Sigmoid colon (tissue), 6 donors: ENCODE measurements at regions not wholly inside any gene's neighbourhood (a gene's known extent, or its start where the extent isn't known, plus 50 kb on each side); places are given as distances from the start of the nearest gene placed in this dataset.

Source experiments
- DNase-seq: peaks from one replicate; pipeline ENCODE4 v3.0.0-alpha.2; 2019
- H3K27ac ChIP-seq, 4 donors: fragments of 200-600 bp; sonication (generic); one replicate each; pipeline ENCODE4 v1.5.1; 2016 to 2019; ENCODE audit warnings: mild to moderate bottlenecking in 1 of 4
- H3K27me3 ChIP-seq, 3 donors: fragments of 200-600 bp; sonication (generic); one replicate each; pipeline ENCODE4 v1.5.1; 2019; ENCODE audit warnings: mild to moderate bottlenecking in 1 of 3
- H3K36me3 ChIP-seq, 4 donors: fragments of 200-600 bp; sonication (generic); one replicate each; pipeline ENCODE4 v1.5.1; 2016 to 2019
- H3K4me1 ChIP-seq, 4 donors: fragments of 200-600 bp; sonication (generic); one replicate each; pipeline ENCODE4 v1.5.1; 2017 to 2019
- H3K4me3 ChIP-seq, 4 donors: fragments of 200-600 bp; sonication (generic); one replicate each; pipeline ENCODE4 v1.5.1; 2017 to 2019; ENCODE audit warnings: mild to moderate bottlenecking in 2 of 4, moderate library complexity in 1 of 4
- H3K9me3 ChIP-seq, 4 donors: fragments of 200-600 bp in 3 of 4; sonication (generic) in 3 of 4; one replicate each; pipeline versions ENCODE4 v1.5.1 to v1.6.1; 2013 to 2019
- CTCF ChIP-seq, 4 experiments: fragments of 450-650 bp in 3 of 4; fragments of 200-600 bp in 1 of 4; IDR thresholded peaks; one replicate each; pipeline ENCODE4 v1.5.1; 2016 to 2019; ENCODE audit warnings: antibody characterized with exemption in 4 of 4, mild to moderate bottlenecking in 3 of 4, moderate library complexity in 2 of 4
- EP300 ChIP-seq, 4 donors: sonication (generic); formaldehyde crosslinking; IDR thresholded peaks; one replicate each; pipeline ENCODE4 v1.6.1; 2017; ENCODE audit warnings: antibody characterized with exemption in 4 of 4
- POLR2A ChIP-seq, 2 donors: fragments of 450-650 bp; IDR thresholded peaks; one replicate each; pipeline ENCODE4 v1.6.1; 2016; ENCODE audit warnings: antibody characterized with exemption in 2 of 2, mild to moderate bottlenecking in 2 of 2, moderate library complexity in 2 of 2
- POLR2AphosphoS5 ChIP-seq, 4 donors: sonication (generic); formaldehyde crosslinking; IDR thresholded peaks; one replicate each; pipeline ENCODE4 v1.6.1; 2017; ENCODE audit warnings: antibody characterized with exemption in 4 of 4
- WGBS, 2 donors: extraction: QIAGEN DNeasy Blood & Tissue Kit; methylation state at CpG; one replicate each; pipeline ENCODE4 v1.1.7; 2013; 5-methylcytosine and 5-hydroxymethylcytosine counted together
- intact Hi-C: fragments of 100-400 bp; cut with DNase I; formaldehyde crosslinking; loops from one replicate; pipeline ENCODE4 v1.15.1; 2023
- donor health status: healthy with polysubstance abuse.
- donor health status: healthy.

DNA sequence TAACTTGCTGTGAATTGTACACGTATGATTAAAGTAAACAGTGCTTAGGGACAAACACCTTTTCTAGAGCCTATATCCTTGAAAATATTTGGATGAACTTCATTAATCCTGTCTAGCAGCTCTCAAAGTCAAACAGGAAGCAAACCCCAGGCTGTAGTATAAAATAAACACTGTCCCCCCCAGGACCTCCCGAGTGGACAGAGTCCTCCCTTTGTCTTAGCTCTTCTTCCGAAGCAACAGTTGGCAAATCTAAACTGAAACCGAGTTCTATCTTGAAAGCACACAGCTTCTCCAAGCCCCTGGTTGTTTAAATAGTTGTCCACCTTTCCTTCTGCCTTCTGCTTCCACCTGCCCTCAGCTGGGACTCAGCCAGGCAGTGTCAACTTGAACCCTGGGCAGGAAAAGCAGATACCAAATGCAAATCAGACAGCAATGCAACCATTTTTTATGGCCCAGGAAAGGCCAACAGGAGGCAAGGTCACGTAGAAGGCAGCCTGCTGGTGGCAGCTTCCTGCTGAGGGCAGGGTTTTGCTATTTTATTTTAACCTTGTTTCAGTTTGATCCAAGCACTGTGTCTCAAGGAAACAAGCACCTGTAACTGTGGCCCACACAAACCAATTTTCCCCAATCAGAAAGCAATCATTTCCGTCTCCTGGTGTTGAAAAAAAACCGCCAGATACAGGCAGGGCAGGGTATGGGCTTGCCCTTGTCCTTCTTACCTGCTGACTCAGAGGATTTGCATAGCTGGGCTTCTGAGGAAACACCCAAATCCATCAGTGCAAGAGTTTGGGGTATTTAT is 110.3 kb upstream of the KIT start:
- Histone ChIP-seq H3K36me3 (no peaks in the 10 kb centered on the region), H3K4me1 (no peaks in the 10 kb centered on the region), H3K27ac (no peak overlapping the region), H3K27me3 (no peaks in the 10 kb centered on the region), H3K4me3 (no peak overlapping the region), H3K9me3 (no peaks in the 10 kb centered on the region)
- TF ChIP-seq EP300 (IDR thresholded peaks at IDR 0.05) (no peak), CTCF (IDR thresholded peaks at IDR 0.05) (no peak), POLR2AphosphoS5 (IDR thresholded peaks at IDR 0.05) (no peak), POLR2A (IDR thresholded peaks at IDR 0.05) (no peak)
- WGBS, 2 donors, result 11 to 43% methylated on average over 7 of the region's 7 CpGs
- DNase-seq, result no peak
- intact Hi-C loops, result no loop called here

- Histone ChIP-seq H3K36me3 (no peaks in the 10 kb centered on the region), H3K4me1 (no peaks in the 10 kb centered on the region), H3K9me3 (no peaks in the 10 kb centered on the region), H3K27me3 (no peaks in the 10 kb centered on the region), H3K4me3 (no peak overlapping the region), H3K27ac (no peak overlapping the region)
- TF ChIP-seq EP300 (IDR thresholded peaks at IDR 0.05) (no peak), POLR2A (IDR thresholded peaks at IDR 0.05) (no peak), POLR2AphosphoS5 (IDR thresholded peaks at IDR 0.05) (no peak), CTCF (IDR thresholded peaks at IDR 0.05) (no peak)
- no peak for DNase-seq
- intact Hi-C loops, result no loop called here
- WGBS, 2 donors, result 90 to 91% methylated on average over 3 of the region's 3 CpGs
Measured at GRCh38 chr4:54548098-54548620, 109.6 kb upstream of the KIT start.

DNA sequence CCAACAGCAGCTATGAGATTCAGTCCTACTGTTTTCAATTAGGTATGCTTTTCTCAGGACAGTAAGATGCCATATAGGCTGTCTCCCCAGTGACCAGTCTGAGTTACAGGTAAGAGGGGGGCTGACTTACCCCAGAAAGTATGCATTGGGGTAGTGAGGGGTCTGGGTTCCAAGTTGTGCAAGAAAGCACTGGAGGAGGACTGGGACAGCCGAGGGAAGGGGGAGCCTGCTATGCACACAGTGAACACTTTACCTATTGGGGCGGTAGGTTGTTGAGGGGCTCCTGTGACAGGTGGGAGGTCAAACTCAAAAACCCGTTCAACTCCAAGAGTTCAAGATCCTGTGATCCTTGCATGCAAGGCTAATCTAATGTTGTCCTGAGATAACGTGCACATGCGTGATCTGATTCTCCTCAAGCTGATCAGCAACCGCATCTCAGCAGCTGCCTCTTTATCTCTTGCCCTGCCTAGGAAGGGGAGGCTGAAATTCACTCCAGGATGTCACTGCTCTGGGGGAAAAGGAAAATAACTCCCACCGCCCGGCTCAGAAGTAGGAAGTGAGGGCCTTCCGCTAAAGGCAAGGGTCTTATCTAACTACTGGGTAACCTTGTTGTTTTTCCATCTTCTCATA is 108.8 kb upstream of the KIT start:
- no peaks in the 10 kb centered on the region for H3K27me3 ChIP-seq
- no peak overlapping the region for H3K27ac ChIP-seq
- 94% methylated on average over 9 of the region's 9 CpGs for WGBS, 2 donors
- H3K9me3 ChIP-seq, result no peaks in the 10 kb centered on the region
- intact Hi-C loops, result no loop called here
- no peak overlapping the region for H3K4me3 ChIP-seq
- H3K36me3 ChIP-seq, result no peaks in the 10 kb centered on the region
- TF ChIP-seq POLR2AphosphoS5 (IDR thresholded peaks at IDR 0.05) (no peak), CTCF (IDR thresholded peaks at IDR 0.05) (no peak), EP300 (IDR thresholded peaks at IDR 0.05) (no peak), POLR2A (IDR thresholded peaks at IDR 0.05) (no peak)
- H3K4me1 ChIP-seq, result no peaks in the 10 kb centered on the region
- DNase-seq, result no peak

GRCh38 chr4:54550395-54551171 is 107.2 kb upstream of the KIT start:
- Histone ChIP-seq H3K4me3 (no peak overlapping the region), H3K27me3 (no peaks in the 10 kb centered on the region), H3K36me3 (no peaks in the 10 kb centered on the region), H3K27ac (no peak overlapping the region), H3K9me3 (no peaks in the 10 kb centered on the region), H3K4me1 (no peaks in the 10 kb centered on the region)
- TF ChIP-seq POLR2A (IDR thresholded peaks at IDR 0.05), result no peak
- no peak for TF ChIP-seq CTCF (IDR thresholded peaks at IDR 0.05)
- no peak for TF ChIP-seq POLR2AphosphoS5 (IDR thresholded peaks at IDR 0.05)
- no peak for TF ChIP-seq EP300 (IDR thresholded peaks at IDR 0.05)
- no peak for DNase-seq
- intact Hi-C loops, result no loop called here
- WGBS, 2 donors, result 65 to 74% methylated on average over 8 of the region's 8 CpGs
